VCaP (cell line): ENCODE measurements at regions not wholly inside any gene's neighbourhood (a gene's known extent, or its start where the extent isn't known, plus 50 kb on each side); places are given as distances from the start of the nearest gene placed in this dataset.
"Not testable (repeated sequence)": the region's sequence is repeated elsewhere in the genome, so short reads cannot be mapped to it uniquely, and the experiment has no call there.

Experiments
- H3K27ac ChIP-seq: fragments of 450-650 bp; 2 replicates; pipeline ENCODE4 v1.5.1; 2017
- CTCF ChIP-seq: fragments of 450-650 bp; conservative IDR thresholded peaks from 2 replicates; pipeline ENCODE4 v1.5.1; 2017; ENCODE audit warnings: mild to moderate bottlenecking, moderate library complexity

- no peak for TF ChIP-seq CTCF
- no peak overlapping the region for H3K27ac ChIP-seq
These were observed 375.7 kb downstream of the CCSER2 start for GRCh38 chr10:84704101-84704500.

- no peak overlapping the region for H3K27ac ChIP-seq
- TF ChIP-seq CTCF: no peak
These were observed 378.0 kb downstream of the CCSER2 start for GRCh38 chr10:84706431-84706830.

- no peak overlapping the region for H3K27ac ChIP-seq
- TF ChIP-seq CTCF: no peak
These were observed 378.5 kb downstream of the CCSER2 start for GRCh38 chr10:84706875-84707274.

GRCh38 chr10:84715911-84716310, 387.5 kb downstream of the CCSER2 start:
- no peak overlapping the region for H3K27ac ChIP-seq
- TF ChIP-seq CTCF: peak; percentile 66

GRCh38 chr10:84718877-84719616, 390.7 kb downstream of the CCSER2 start:
- no peak for TF ChIP-seq CTCF
- H3K27ac ChIP-seq: no peak overlapping the region

GRCh38 chr10:84719687-84720086, 391.3 kb downstream of the CCSER2 start:
- no peak for TF ChIP-seq CTCF
- H3K27ac ChIP-seq: no peak overlapping the region

- no peak for TF ChIP-seq CTCF
- no peak overlapping the region for H3K27ac ChIP-seq
These were observed 399.0 kb downstream of the CCSER2 start for GRCh38 chr10:84727398-84727797.

- not testable (repeated sequence) for H3K27ac ChIP-seq
These were observed 410.7 kb downstream of the CCSER2 start for GRCh38 chr10:84739126-84739525.
